Activated CD4-positive, alpha-beta T cell treated with anti-CD3 and anti-CD28 coated beads, Interleukin-2, amount 50 U/mL, for 24 hours (primary cell): ENCODE measurements at regions not wholly inside any gene's neighbourhood (a gene's known extent, or its start where the extent isn't known, plus 50 kb on each side); places are given as distances from the start of the nearest gene placed in this dataset.

Source experiments
- DNase-seq, 2 donors: peaks; one replicate each; pipeline ENCODE4 v3.0.0-alpha.2; 2020; ENCODE audit warnings: low read depth in 1 of 2, low spot score in 1 of 2

DNA sequence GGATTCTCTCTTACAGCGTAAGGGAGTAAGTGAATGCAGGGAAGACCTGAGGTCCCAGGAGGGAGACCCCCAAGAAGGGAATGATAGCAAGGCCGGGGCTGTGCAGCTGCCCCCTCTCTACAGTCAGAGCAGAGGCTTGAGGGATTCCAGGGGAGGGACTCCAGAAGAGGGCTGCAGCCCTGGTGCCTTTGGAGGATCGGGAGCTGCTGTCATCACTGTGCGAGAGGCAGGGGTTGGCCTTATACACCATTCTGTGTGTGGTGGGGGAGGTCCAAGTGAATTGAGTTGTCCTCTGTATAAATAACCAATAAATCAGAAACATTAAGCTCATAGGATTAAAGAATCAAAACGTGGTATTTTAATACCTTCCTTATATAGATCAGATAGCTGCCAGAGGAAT, 114.9 kb downstream of the GLI2 start:
- DNase-seq: no peak

DNA sequence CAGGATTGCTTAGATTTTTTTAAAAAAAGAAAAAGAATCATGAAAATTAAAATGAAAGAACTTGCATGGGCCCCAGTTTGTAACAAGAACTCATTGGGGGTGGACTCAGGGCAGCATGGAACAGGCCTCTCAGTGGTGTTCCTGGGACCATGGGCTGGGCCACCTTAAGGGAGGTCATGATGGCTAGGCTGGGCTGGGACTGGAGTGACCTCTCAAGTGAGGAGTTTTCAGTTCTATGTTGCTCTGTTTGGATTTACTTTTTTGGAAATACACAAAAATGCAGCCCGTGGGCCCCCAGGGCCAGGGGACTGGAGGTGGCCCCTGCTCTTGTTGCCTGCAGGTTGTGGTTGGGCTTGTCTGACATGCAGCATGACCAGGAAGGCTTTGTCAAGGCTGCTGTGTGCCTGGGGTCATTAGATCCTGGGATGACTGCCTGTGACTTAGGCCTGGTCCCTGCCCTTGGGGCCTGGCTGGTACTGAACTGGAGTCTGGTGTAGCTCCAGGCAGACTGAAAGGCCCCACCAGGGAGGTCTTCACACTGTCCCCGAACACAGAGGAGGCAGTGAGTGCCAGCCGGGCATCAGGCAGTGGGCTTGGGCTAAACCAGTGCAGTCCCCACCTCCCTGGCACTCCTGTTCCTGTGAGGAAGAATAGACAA, 115.6 kb downstream of the GLI2 start:
- DNase-seq: no peak

DNA sequence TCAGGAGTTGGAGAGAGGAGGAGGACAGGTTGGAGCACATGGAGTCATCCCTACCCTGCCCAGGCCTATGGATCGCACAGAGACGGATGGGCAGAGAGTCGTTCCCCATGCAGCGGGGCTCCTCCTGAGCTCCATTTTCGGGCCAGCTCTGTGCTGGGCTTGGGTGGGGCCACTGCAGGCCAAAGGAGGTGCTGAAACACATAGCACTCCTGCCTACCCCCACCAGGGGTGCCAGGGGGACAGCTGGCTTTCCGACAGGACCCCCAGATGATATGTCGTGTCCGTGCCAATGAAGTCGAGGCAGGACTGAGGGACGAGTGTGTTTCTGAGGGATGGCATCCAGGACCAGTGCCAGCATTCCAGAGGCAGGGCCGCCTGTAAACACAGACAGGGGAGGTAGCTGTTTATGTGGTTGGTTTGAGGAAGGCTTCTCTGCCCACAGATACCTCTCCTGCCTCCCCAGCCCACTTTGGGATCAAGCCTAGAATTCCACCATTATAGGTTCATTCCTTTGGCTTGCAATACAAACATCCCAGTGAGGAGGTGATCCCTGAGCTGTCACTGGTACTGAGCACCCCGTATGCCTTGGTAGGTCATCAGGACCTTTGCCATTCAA, 116.6 kb downstream of the GLI2 start:
- DNase-seq: no peak

DNA sequence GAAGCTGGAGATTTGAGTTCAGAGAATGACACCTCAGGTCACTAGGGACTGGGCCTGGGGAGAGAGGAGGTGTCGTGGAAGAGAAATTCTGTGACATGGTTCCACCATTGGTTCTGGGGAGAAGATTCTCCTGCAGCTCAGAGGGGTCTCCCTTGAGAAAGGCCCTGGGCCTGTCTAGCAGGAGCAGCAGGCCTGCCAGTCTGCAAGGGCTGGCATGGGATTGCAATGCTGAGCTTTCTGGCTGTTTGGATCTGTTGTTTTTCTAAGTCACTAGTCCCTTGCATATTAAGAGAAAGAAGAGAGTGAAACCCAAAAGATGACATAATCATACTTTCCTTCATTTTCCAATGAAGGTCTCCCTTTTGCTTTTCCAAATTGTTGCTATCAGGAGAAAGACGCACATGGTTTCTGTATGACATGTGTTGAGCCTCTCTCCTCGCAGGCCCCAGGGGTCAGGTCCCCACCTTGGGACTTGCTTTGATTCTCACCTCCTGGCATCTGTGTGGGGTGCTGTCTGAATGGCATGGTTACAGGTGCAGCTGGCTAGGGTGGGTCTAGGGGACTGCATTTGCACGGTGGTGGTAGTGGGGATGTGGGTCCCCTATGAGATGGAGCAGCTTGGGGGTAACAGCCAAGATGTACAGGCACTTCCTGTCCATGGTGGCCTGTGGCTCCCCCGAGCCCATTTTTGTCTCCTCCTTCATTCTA, 117.8 kb downstream of the GLI2 start:
- no peak for DNase-seq

DNA sequence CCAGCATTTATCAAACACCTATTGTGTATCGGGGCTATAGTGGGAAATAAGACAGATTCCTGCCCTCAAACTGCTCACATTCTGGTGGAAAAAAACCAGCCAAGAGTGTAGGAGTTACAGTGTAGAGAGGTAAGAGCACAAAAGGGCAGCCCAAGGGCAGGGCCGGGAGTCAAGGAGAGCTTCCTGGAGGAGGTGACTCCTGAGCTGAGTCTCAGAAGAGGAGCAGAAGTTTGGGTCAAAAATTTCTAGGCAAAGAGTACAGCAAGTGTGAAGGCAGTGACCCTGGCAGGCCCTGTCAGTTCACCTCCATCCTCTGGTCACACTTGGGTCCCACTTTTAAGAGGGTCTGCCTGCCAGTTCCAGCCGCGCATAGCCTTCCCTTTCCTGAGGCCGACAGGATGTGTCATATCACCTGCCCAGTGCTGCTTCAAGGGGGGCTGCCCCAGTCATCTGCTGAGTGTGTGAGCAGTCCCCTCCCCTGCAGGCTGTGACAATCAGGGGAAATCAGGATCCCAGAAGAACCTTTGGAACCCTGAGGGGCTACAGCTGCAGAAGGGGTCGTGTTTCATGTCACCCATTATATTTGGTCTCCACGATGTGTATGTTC, 118.4 kb downstream of the GLI2 start:
- DNase-seq: no peak

DNA sequence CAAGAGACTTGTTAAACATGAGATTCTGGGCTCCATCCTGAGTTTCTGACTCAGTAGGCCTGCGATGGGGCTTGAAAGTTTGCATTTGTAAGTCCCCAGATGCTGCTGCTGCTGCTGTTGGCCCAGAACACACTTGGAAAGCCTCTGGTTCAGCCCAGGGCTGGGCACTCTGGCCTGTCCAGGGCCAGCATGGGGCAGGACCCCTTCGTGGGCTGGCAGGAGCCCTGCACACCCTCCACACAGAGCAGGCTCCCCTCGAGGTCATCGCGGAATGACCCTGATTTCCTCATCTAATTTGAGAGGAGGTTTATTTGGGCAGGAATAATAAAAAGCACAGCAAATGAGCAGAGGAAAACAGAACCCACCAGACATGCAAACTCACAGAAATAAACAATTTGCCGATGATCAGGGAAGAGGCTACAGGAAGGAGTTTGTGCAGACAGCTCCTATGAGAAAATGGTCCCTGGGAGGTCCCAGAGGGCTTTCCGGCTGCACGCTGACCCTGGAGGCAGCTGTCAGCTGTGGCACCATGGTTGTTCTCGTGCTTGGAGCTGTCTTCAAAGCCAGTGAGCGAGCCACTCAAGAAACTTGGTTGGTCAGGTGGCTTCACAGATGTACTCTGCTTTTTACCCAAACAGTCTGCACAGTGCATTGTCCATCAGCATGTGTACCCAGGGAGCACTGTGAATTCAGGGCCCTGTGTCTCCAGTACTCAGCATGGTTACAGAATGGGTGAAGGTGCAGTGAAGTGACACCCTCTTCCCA, 119.3 kb downstream of the GLI2 start:
- DNase-seq: no peak

DNA sequence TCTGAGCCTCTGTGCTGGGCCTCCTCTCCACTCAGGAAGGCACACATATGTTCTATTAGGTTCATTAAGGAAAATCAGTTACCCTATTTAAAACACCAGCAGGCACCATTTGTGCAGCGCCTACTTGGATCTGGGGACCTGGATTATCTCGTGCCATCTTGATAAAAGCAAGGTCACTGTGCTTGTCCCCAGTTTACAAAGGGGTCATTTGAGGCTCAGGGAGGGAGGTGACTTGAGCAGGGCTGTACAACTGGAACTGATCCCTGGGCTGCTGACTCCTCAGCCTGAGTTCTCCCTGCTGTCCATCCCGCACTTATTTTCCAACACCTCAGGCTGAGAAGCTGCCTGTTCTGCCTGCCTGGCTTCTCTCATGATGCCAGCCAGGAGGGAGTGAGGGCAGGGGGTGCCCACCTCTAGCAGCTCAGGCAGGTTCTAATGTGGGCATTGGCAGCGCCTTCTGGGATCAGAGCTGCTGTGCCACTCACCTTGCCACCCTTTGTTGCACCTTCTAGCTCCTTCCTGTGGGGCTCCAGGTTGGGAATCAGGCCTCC, 120.3 kb downstream of the GLI2 start:
- DNase-seq: no peak

DNA sequence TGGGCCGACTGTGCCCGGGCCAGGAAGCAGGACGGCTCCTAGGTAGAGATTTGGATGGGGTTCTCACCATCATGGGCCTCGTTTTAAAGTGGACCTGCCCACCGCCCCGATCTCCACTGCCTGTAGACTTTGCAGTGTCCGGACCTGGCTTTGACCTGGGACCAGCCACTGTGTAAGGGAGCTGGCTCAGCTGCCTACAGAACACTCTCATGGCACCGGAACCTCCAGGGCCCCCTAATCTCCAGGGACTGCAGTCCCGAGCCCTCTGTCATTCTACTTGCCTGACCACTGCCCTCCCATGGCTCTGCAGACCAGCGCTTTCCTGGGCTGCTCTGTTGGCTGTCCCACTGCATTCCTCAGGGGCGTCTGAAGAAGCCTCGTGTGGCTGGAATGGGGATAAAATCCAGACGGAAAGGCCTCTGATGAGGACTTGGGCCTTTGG, 120.8 kb downstream of the GLI2 start:
- no peak for DNase-seq

DNA sequence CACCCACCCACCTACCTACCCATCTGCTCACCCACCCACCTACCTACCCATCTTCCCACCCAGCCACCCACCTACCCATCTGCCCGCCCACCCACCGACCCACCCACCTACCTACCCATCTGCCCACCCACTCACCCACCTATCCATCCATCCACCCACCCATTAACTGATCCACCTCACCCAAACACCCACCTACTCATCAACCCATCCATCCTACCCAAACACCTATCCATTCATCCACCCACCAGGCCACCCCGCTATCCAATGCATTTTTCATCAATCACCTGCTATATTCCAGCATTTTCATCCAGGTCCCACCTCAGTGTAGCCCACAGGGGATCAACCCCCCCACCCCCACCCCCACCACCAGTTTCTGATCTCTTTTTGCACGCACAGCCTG, 121.8 kb downstream of the GLI2 start:
- DNase-seq: no peak

DNA sequence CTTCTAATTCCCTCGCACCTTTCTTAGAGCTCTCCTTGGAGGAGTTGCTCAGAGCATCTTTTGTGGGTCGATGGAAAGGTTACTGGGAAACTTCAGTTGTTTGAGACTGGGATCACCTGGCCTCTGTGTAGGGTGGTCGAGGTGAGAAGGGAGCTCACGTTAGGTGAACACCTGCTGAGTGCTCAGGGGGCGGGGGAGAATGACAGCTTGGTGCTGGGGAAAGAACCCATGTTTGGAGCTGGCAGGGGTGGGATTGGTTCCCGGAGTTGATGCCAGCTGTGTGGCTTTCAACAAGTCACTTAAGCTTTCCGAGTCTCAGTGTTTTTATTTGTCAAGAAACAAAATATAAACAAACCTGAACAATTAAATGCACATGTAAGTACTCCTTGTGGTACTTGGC, 122.3 kb downstream of the GLI2 start:
- DNase-seq: no peak

DNA sequence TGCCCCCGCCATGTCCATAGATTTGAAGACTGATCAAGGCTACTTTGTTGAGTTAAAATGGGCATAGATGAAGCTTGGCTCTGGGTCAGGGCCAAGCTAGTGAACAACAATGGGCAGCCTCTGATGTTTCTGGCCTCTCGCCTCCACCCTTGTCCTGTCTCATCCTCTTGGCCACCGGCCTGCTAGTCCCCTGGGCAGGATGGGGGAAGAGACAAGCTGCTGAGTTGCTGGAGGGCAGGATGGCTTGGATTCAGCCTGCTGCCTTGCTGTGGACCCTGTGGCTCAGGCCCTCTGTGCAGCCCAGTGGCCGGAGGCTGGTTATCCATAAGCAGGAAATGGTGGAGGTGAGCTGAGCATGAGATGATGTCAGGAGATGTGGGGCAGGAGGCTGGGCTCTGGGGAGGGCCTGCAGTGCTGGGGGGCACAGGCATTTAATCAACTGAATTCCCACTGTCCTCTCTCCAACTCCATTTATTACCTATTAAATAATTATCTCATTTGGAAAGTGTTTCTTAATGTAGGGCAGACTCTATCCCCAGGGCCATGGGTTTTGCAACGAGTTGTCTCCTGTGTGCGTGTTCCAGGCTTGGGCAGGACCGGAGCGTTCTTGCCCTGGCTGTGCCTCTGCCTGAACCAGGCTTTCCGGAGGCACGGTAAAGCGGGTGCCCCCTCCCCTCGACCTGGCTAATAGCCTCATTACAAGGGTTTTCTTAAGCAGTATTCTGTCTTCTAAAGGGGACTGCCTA, 122.9 kb downstream of the GLI2 start:
- DNase-seq: no peak

DNA sequence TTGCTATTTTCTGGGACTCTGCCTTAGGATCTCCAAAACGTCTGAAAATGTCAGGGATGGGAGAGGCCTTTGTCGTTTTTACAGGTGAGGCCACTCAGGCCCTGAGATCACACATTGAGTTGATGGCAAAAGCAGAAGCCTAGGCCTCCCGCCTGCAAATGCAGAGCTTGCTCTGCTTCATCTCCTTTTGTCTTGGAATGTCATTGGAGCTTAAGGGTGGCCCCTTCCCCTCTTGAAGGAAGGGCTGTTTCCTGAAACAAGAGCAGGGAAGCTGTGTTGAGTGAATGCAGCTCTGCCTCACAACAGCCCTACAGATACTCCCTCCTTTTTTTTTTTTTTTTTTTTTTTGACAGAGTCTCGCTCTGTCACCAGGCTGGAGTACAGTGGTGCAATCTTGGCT, 123.5 kb downstream of the GLI2 start:
- DNase-seq: no peak

DNA sequence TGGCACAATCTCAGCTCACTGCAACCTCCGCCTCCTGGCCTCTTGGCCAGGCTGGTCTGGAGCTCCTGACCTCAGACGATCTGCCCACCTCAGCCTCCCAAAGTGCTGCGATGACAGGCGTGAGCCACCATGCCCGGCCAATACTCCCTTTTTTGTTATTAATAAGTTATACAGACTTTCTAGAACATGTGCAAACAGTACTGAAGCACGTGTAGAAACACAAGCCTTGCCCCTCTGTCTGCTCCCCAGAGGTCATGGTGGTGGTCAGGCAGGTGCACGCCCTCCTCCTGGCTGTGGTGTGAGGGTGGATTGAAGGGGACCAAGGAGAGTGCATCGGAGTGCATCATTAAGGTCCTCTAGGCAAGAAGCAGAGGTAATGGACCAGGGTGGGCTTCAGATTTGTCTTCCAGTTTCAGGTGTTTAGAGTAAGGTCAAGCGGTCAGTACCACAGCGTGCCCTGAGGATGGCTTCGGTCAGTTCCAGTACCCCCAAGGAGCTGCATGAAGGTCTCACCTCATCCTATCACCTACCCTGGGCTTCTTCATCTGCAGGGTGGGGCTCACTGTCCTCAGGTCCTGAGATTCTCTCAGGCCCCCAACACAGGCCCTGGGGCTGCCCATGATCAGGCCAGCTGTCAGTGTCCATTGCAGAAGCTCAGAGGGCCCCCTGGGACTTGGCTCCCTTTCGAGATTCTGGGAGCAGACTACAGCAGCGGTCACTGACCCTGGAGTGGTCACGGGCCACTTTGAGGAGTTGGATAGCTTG, 124.3 kb downstream of the GLI2 start:
- DNase-seq: no peak

DNA sequence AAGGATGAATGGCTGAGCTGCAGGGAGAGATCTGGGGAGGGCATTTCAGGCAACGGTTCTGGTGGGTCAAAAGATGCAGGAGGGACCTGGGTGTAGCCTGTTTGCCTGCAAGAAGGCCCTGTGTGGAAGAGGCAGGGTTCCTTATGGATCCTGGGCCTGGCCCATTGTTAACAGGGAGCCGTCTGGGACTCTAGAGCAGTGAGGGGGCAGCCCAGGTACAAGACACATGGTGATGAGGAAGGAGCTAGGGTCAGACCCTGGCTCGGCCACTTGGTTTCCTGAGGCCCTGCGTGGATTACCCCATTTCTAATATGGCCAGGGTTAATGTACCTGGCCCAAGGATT, 124.9 kb downstream of the GLI2 start:
- DNase-seq: no peak

DNA sequence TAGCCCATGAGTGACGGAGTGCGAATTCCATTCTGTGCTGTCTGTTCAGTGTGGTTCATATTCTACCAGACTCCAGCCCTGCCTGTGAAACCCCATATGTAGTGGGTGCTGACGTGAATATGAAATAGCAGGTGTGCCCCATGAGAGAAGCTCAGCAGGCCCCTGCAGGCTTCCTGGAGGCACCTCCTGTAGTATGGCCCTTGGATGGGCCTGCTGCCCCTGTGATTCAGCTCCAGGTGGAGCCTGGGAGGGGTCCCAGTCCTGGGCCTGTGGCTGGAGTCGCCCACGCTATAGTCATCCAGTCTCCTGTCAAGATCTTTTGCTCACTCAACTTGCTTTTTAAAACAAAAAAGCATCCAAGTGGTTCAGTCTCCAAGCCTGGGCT, 125.5 kb downstream of the GLI2 start:
- no peak for DNase-seq

DNA sequence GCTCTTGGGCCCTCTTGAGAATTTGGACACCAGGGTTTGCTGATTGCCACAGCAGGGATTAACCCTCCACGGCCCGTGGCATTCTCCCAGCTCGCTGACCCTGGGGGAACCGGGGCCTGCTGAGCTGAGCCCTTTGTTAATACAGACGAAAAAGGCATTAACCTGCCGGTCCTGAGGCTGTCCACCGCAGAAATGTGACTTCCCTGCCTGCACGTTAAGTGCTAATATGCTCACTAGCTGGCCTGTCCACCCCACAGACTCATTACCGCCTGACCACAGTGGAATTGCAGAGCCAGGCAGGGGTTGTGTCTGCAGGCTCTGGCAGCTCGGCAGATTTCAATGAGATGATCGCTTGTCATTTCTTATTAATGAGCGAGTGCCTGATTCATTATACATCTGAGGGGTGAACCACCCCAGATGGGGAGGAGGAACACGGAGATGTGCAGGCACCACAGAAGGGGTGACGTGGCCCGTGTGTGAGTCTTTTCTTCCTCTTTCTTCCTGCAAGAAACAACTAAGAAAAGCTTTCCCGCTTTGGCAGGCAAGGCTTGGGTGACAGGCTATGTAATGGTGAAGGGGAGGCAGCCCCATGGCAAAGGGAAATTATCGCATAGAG, 126.0 kb downstream of the GLI2 start:
- DNase-seq: no peak

DNA sequence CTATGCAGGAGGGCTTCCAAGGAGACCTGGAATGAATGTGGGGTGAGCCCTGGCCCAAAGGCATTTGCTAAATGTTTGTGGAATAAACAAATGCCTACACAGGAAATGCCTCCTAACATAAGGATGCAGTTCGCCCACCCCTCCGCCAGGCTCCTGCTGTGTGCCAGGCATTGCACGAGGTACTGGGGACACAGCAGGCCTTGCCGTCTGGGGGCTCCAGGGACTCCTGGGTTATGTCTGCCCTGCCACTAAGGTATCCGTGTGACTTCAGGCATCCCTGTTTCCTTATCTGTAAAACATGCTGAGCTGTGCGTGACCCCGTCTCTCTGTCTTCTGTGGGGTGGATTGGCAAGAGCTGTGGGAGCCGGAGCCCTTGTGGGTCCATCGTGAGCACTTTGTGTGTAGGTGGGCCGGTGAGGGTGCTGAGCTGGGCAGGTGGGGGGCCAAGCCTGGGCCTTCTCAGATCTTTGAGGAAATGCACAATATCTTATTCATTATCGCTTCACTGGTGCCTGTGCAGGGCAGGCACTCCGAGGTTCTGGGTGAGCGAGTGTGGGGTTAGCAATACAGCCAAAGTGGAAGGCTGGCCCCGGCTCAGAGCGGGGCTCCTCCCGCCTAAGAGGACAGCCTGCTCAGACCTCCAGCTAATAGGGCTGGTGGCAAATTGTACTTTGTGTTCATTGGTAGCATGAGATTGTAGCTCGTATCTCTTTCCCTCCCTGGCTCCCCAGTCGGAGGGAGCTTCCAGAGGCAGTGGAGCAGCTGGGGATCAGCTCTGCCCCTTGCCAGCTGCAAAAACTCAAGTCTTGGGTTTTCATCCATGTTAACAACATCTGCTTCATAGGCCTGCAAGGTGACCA, 126.8 kb downstream of the GLI2 start:
- DNase-seq: no peak

DNA sequence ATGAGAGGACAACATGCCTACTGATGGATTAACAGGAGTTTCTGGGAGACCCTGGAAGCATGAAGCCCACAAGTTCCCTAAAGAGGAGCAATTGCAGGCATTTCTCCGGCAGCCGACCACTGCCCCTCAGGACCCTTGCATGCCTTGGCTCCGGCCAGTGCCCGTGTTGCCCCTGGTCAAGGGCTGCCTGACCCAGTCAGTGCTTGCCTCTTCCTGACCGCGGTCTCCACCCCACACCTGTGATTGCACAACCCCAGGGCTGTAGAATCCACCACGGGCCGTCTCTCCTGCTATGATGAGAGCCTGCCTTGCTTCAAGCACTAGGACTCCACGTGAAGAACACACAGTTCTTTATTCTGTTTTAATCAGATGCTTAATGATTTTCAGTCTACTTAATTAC, 127.5 kb downstream of the GLI2 start:
- no peak for DNase-seq
